Thyroid gland (tissue), 4 donors: ENCODE measurements at regions not wholly inside any gene's neighbourhood (a gene's known extent, or its start where the extent isn't known, plus 50 kb on each side); places are given as distances from the start of the nearest gene placed in this dataset.

Source experiments
- DNase-seq, 2 donors: peaks; one replicate each; pipeline ENCODE4 v3.0.0-alpha.2; 2019
- H3K27ac ChIP-seq, 3 donors: fragments of 200-600 bp; sonication (generic); 1 replicate in 2 of 3; 2 replicates in 1 of 3; pipeline ENCODE4 v1.5.1; 2016 to 2019; ENCODE audit warnings: mild to moderate bottlenecking in 1 of 3, moderate library complexity in 1 of 3
- H3K27me3 ChIP-seq: fragments of 200-600 bp; sonication (generic); one replicate; pipeline ENCODE4 v1.5.1; 2019
- H3K36me3 ChIP-seq, 2 donors: fragments of 200-600 bp; sonication (generic); one replicate each; pipeline ENCODE4 v1.5.1; 2016 to 2019
- H3K4me1 ChIP-seq, 2 donors: fragments of 200-600 bp; sonication (generic); one replicate each; pipeline ENCODE4 v1.5.1; 2017 to 2019
- H3K4me3 ChIP-seq, 3 donors: fragments of 200-600 bp; sonication (generic); replicated peaks in 1 of 3; 1 replicate in 2 of 3; 2 replicates in 1 of 3; pipeline ENCODE4 v1.5.1; 2016; ENCODE audit warnings: mild to moderate bottlenecking in 1 of 3
- H3K9me3 ChIP-seq: fragments of 200-600 bp; sonication (generic); one replicate; pipeline ENCODE4 v1.5.1; 2017
- POLR2A ChIP-seq, 2 donors: fragments of 450-650 bp; IDR thresholded peaks; one replicate each; pipeline ENCODE4 v1.6.1; 2017; ENCODE audit warnings: antibody characterized with exemption in 2 of 2, mild to moderate bottlenecking in 2 of 2, moderate library complexity in 1 of 2
- WGBS, 2 donors: methylation state at CpG; one replicate each; pipeline ENCODE4 v1.1.5; 2017; 5-methylcytosine and 5-hydroxymethylcytosine counted together
- intact Hi-C: fragments of 100-400 bp; cut with DNase I; formaldehyde crosslinking; loops from one replicate; pipeline ENCODE4 v1.15.1; 2023
- TF ChIP-seq, protein P1 (sequence below), 6 experiments: fragments of 200-600 bp in 3 of 6; fragments of 450-650 bp in 3 of 6; sonication (generic) in 3 of 6; IDR thresholded peaks; one replicate each; pipeline ENCODE4 v1.5.1; 2016 to 2019; ENCODE audit warnings: antibody characterized with exemption in 6 of 6, mild to moderate bottlenecking in 2 of 6, inconsistent platforms in 1 of 6, moderate library complexity in 1 of 6

DNA sequence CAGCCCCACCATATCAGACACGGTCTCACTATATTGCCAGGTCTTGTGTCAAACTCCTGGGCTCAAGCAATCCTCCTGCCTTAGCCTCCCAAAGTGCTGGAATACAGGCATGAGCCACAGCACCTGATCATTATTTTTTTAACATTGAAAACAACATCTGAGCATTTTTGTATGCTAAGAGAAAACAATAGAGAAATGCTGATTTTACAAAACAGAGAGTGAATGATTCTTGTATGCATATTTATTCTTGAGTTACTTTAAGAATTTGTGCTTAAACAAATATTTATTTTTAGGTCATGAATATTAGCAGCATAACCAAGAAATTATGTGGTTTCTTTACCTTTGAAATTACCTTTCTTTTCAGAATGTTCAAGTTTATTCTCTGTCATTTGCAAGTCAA lies 81.8 kb upstream of the KITLG start:
- no peak overlapping the region for H3K27ac ChIP-seq
- WGBS, 2 donors: 82 to 93% methylated on average over 1 of the region's 1 CpG
- H3K36me3 ChIP-seq: no peaks in the 10 kb centered on the region
- no peak for DNase-seq
- TF ChIP-seq POLR2A (IDR thresholded peaks at IDR 0.05): no peak
- TF ChIP-seq, protein P1, sequence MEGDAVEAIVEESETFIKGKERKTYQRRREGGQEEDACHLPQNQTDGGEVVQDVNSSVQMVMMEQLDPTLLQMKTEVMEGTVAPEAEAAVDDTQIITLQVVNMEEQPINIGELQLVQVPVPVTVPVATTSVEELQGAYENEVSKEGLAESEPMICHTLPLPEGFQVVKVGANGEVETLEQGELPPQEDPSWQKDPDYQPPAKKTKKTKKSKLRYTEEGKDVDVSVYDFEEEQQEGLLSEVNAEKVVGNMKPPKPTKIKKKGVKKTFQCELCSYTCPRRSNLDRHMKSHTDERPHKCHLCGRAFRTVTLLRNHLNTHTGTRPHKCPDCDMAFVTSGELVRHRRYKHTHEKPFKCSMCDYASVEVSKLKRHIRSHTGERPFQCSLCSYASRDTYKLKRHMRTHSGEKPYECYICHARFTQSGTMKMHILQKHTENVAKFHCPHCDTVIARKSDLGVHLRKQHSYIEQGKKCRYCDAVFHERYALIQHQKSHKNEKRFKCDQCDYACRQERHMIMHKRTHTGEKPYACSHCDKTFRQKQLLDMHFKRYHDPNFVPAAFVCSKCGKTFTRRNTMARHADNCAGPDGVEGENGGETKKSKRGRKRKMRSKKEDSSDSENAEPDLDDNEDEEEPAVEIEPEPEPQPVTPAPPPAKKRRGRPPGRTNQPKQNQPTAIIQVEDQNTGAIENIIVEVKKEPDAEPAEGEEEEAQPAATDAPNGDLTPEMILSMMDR (IDR thresholded peaks at IDR 0.05): no peak
- H3K4me3 ChIP-seq: no peak overlapping the region
- no peaks in the 10 kb centered on the region for H3K27me3 ChIP-seq
- H3K4me1 ChIP-seq: no peaks in the 10 kb centered on the region
- intact Hi-C loops: no loop called here
- H3K9me3 ChIP-seq: no peaks in the 10 kb centered on the region

DNA sequence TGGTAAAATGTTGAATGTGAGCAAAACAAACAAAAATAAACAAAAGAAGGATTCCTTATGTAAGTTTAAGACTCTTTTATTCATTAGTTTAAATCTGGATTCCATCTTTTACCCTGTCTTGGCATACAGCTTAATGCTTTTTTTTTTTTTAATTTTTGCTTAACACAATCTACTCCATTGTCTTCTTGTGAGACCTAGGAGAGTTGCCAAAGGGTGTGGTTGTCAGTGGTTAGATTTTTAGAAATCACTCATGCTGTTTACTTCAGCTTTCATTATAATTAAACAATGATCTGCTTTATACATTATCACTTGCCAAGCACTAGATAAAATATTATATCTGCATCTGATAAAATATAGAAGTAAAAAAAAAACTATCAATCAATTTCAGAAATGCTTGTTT lies 77.7 kb upstream of the KITLG start:
- H3K27me3 ChIP-seq: no peaks in the 10 kb centered on the region
- no peak for DNase-seq
- no peaks in the 10 kb centered on the region for H3K4me1 ChIP-seq
- intact Hi-C loops: no loop called here
- no peak overlapping the region for H3K4me3 ChIP-seq
- no peak overlapping the region for H3K27ac ChIP-seq
- TF ChIP-seq, protein P1 (IDR thresholded peaks at IDR 0.05): no peak
- no peak for TF ChIP-seq POLR2A (IDR thresholded peaks at IDR 0.05)
- H3K36me3 ChIP-seq: no peaks in the 10 kb centered on the region
- H3K9me3 ChIP-seq: no peaks in the 10 kb centered on the region

DNA sequence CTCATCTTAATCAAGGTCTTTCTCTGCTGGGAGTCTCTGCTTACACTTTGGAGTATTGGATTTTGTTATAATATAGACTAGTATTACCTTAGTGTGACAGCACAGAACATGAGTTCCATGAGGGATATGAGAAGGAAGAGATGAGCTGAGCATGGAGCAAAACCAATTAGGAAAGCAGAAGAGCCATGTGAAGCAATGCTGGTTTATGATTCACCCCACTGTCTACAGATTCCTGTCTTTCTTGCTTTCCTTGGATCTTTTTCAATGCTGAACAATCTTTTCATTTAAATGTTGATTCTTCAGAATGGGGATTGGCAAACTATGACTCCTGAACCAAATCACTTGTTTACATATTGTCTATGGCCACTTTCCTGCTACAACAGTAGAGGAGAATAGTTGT lies 70.4 kb upstream of the KITLG start:
- no peak for TF ChIP-seq POLR2A (IDR thresholded peaks at IDR 0.05)
- TF ChIP-seq, protein P1 (IDR thresholded peaks at IDR 0.05): no peak

DNA sequence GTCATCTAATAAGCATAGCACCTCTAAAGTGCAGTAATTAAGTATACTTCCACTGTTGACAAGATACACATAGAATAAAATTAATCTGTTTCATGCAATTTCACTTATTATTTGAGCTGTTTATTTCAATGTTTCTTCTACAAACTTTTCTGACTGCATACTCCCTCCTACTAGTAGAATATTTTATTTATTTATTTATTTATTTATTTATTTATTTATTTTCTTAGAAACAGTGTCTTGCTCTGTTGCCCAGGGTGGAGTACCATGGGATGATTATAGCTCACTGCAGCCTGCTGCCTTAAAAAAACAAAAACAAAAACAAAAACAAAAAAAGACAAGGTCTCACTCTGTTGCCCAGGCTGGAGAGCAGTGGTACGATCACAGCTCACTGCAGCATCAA lies 68.4 kb upstream of the KITLG start:
- Histone ChIP-seq H3K27ac (no peak overlapping the region), H3K27me3 (no peaks in the 10 kb centered on the region), H3K4me1 (no peaks in the 10 kb centered on the region), H3K9me3 (no peaks in the 10 kb centered on the region), H3K4me3 (no peak overlapping the region), H3K36me3 (no peaks in the 10 kb centered on the region)
- intact Hi-C loops: no loop called here
- 71 to 93% methylated on average over 1 of the region's 1 CpG for WGBS, 2 donors
- no peak for DNase-seq
- TF ChIP-seq POLR2A (IDR thresholded peaks at IDR 0.05): no peak
- TF ChIP-seq, protein P1 (IDR thresholded peaks at IDR 0.05): no peak

More for the DNA sequence above, 70.4 kb upstream of the KITLG start:
- Histone ChIP-seq H3K4me1 (no peaks in the 10 kb centered on the region), H3K9me3 (no peaks in the 10 kb centered on the region), H3K27ac (no peak overlapping the region), H3K4me3 (no peak overlapping the region), H3K36me3 (no peaks in the 10 kb centered on the region), H3K27me3 (no peaks in the 10 kb centered on the region)
- intact Hi-C loops: no loop called here
- no peak for DNase-seq

DNA sequence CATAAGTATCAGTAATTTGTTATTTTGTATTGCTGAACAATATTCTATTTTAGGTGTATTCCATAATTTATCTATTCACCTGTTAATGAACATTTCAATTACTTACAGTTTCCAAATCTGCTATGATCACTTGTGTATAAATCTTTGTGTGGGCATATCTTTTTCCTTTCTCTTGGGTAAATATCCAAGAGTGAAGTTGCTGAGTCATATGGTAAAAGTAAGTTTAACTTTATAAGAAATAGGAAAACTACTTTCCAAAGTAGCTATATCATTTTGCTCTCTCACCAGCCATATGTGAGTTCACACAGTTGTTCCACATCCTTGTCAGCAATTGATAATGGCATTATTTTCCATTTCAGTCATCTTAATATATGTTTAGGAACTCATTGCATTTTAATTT lies 66.6 kb upstream of the KITLG start:
- Histone ChIP-seq H3K27ac (no peak overlapping the region), H3K4me3 (no peak overlapping the region), H3K4me1 (no peaks in the 10 kb centered on the region), H3K27me3 (no peaks in the 10 kb centered on the region), H3K36me3 (no peaks in the 10 kb centered on the region), H3K9me3 (no peaks in the 10 kb centered on the region)
- DNase-seq: no peak
- TF ChIP-seq, protein P1 (IDR thresholded peaks at IDR 0.05): no peak
- no peak for TF ChIP-seq POLR2A (IDR thresholded peaks at IDR 0.05)
- intact Hi-C loops: no loop called here
